ENCODE measurements at regions not wholly inside any gene's neighbourhood (a gene's known extent, or its start where the extent isn't known, plus 50 kb on each side); places are given as distances from the start of the nearest gene placed in this dataset.
"Not testable (repeated sequence)": the region's sequence is repeated elsewhere in the genome, so short reads cannot be mapped to it uniquely, and the experiment has no call there.

- DNase-seq (ENCODE audit: extremely low read depth in 1 of 11, low read depth in 9 of 11, low spot score in 4 of 11), result no peak
Measured at GRCh38 chr6:95660544-95660943, 83.2 kb downstream of the MANEA start.

GRCh38 chr6:95670011-95670463 is 92.7 kb downstream of the MANEA start:
- DNase-seq (ENCODE audit: extremely low read depth in 1 of 11, low read depth in 9 of 11, low spot score in 4 of 11), result no peak

GRCh38 chr6:95676011-95676628 is 98.8 kb downstream of the MANEA start:
- no peak for DNase-seq (ENCODE audit: extremely low read depth in 1 of 11, low read depth in 9 of 11, low spot score in 4 of 11)

GRCh38 chr6:95679981-95680380 is 102.6 kb downstream of the MANEA start:
- no peak for DNase-seq (ENCODE audit: extremely low read depth in 1 of 11, low read depth in 9 of 11, low spot score in 4 of 11)

DNA sequence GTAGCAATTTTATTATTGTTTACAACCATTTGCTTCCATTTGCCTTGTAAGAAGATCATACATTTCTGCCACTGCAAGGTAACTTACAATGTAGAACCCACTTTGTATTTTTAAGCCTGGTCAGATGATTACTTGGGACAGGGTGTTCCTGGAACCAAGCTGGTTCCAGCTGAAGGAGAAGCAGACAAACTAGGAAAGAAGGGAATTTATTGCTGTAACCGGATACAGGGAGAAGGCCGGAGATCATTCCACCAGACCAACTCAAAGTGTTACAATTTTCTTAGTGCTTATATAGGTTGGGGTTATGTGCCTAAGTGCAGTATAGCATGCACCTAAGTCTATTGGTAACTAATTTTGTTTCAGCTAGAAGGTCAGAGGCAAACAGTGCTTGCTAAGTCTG is 104.4 kb downstream of the MANEA start:
- DNase-seq (ENCODE audit: extremely low read depth in 1 of 11, low read depth in 9 of 11, low spot score in 4 of 11), result peak in 2 of 11 donors; percentile 18 to 23

DNA sequence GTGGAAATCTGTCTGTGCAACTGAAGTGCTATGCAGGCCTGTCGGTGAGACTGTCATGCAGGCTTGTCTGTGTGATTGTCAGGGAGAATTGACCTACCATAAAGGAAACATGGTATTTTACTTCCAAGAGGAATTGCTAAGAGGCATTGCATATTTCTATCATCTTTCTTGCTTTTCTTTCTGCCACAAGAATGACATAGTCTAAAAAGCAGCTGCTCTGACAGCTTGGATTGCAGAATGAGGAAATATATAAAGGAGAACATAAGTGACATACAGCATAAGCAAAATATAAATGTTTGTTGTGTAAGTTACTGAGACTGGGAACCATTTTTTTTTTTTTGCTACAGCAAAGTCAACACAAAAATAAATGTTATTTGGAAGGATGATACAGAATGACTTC is 105.1 kb downstream of the MANEA start:
- DNase-seq (ENCODE audit: extremely low read depth in 1 of 11, low read depth in 9 of 11, low spot score in 4 of 11), result no peak

DNA sequence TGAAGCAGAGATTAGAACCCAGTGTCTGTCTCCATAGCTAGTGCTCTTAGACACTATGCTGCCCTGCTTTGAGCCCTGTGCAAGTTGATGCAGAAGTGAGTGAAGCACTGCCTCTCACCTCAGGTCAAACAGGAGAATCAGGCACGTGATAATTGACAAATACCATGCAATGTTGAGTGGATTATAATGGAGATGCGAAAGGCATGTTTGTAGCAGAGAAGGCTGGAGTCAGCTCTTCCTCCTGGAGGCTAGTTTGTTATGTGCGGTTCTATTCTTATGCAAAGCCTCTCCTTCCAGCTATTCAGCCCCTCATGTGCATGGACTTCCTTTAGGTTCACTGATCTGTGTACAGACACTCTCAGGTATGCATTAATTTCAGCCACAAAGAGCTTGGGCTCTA is 108.5 kb downstream of the MANEA start:
- no peak for DNase-seq (ENCODE audit: extremely low read depth in 1 of 11, low read depth in 9 of 11, low spot score in 4 of 11)

- DNase-seq (ENCODE audit: extremely low read depth in 1 of 11, low read depth in 9 of 11, low spot score in 4 of 11), result no peak
Measured at GRCh38 chr6:95686272-95686671, 108.9 kb downstream of the MANEA start.

DNA sequence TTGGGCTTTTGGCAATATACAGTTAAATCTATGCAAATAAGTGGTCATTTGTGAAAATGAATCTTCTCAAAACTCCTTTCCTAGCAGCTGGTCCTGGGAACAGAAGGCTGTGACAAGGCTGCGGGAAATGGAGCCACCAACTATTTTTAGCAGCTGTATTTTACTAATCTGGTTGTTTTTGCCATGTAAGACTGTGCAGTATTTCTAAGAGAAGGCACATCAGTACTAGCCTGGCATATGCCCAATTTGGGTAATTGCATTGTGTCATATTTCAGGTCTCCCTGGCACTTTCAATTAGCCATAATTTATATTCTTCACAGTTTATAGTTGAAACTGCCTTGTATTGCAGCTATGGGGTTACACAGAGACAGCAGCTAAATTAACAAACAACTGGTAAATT is 109.6 kb downstream of the MANEA start:
- peak in 1 of 11 donors; percentile 3 for DNase-seq (ENCODE audit: extremely low read depth in 1 of 11, low read depth in 9 of 11, low spot score in 4 of 11)

DNA sequence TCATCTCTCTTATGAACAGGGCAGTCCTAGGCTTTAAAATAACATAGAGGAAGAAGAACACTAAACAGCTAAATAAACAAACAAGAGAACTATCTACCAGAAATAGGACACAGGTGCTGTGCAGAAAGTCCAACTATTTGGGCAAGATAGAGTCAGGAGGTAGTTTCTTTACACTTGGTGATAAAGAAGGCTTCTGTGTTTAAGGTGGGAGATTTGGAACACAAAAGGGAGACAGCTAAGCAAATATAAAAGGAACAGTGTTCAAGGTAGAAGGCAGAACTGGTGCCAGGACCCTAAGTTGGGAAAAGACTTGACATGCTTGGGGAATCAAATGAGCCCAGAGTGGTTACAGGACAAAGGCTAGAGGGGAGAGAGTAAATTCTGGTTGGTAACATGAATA is 110.5 kb downstream of the MANEA start:
- DNase-seq (ENCODE audit: extremely low read depth in 1 of 11, low read depth in 9 of 11, low spot score in 4 of 11), result no peak

DNA sequence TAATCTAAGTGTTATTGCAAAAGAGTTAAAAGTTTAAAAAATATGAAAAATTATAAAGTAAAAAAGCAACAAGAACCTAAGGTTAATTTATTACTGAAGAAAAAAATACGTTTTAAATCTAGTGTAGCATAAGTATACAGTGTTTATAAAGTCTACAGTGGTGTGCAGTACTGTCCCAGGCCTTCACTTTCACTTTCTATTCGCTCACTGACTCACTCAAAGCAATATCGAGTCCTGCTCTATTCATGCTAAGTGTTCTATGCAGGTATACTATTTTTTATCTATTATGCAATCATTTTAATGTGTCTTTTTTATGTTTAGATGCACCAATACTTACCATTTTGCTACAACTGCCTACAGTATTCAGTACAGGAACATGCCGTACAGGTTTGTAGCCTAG is 113.0 kb downstream of the MANEA start:
- DNase-seq (ENCODE audit: extremely low read depth in 1 of 11, low read depth in 9 of 11, low spot score in 4 of 11), result no peak

DNA sequence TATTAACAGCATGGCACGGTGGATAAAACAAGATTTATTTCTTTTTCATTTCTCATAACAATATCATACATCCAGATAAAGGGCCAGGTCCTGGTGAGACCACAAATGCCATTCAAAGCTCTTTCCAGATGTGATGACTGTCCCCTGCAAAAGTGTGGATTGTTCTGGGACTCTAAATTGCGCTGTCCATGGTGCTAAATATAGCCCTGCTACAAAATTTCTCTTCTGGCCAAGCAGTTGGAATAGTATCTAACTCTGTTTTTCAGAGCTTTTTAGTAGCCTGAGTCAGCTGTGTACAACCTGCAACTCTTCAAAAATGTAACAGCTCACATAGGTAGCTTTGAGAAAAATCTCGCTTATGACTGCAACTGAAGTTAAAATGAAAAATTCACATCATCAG is 115.8 kb downstream of the MANEA start:
- DNase-seq (ENCODE audit: extremely low read depth in 1 of 11, low read depth in 9 of 11, low spot score in 4 of 11), result peak; percentile 4 to 33 (median 19)

DNA sequence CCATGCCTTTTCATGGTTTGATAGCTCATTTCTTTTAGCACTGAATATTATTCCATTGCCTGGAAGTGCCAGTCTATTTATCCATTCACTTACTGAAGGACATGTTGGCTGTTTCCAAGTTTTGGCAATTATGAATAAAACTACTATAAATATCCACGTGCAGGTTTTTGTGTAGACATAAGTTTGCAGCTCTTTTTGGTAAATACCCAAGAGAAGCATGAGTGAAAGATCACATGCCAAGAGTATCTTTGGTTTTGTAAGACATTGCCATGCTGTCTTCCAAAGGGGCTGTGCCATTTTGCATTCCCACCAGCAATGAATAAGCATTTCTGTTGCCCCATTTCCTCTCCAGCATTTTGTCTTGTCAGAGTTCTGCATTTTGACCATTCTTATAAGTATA is 120.9 kb downstream of the MANEA start:
- DNase-seq (ENCODE audit: extremely low read depth in 1 of 11, low read depth in 9 of 11, low spot score in 4 of 11), result no peak

DNA sequence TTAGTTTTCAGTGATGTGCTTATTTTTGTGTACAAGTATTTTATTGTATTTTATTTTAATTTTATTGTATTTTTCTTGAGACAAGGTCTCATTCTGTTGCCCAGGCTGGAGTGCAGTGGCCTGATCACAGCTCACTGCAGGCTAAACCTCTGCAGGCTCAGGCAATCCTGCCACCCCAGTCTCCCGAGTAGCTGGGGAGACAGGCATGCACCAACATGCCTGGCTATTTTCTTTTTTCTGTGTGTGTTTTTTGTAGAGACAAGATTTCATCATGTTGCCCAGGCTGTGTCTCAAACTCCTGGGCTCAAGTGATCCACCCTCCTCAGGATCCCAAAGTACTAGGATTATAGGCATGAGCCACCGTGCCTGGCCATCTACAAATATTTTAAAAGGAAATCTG is 146.3 kb downstream of the MANEA start:
- no peak for DNase-seq (ENCODE audit: extremely low read depth in 1 of 11, low read depth in 9 of 11, low spot score in 4 of 11)

DNA sequence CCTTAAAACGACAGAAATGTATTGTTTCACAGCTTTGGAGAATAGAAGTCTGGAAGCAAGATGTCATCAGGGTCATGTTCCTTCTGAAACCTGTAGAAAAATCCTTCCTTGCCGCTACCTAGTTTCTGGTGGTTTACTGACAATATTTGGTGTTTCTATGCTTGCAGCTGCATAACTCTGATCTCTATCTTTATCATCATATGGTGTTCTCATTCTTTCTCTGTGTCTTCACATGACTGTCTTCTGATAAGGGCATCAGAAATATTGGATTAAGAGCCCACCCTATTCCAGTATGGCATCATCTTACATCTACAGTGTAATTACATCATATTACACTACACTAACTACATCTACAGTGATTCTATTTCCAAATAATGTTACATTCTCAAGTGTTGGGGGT is 148.0 kb downstream of the MANEA start:
- no peak for DNase-seq (ENCODE audit: extremely low read depth in 1 of 11, low read depth in 9 of 11, low spot score in 4 of 11)

DNA sequence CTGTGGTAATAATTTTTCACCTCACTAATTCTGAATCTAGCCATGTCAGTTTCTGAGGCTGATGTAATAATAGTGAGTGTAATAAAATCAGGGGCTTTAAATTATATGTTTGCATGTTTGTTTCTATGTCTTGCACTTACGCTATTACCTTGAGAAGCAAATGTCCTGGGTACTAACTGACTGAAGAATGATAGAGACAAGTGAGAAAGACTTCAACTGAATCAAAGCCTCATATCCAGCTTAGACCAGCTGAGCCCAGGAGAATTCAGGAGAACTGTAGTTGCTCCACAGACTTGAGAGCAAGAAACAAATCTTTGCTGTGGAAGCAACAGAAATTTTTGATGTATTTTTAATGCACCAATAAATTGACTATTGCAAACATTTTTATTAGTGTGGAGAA is 162.8 kb downstream of the MANEA start:
- DNase-seq (ENCODE audit: extremely low read depth in 1 of 11, low read depth in 9 of 11, low spot score in 4 of 11), result no peak

DNA sequence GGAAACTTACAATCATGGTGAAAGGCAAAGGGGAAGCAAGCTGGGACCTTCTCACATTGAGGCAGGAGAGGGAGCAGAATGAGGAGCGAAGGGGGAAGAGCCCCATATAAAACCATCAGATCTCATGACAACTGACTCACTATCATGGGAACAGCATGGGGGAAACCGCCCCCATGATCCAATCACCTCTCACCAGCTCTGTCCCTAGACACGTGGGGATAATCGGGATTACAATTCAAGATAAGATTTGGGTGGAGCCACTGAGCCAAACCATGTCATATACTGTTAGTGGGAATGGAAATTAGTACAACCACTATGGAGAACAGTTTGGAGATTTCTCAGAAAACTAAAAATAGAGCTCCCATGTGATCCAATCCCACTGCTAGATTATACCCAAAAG is 163.7 kb downstream of the MANEA start:
- no peak for DNase-seq (ENCODE audit: extremely low read depth in 1 of 11, low read depth in 9 of 11, low spot score in 4 of 11)

DNA sequence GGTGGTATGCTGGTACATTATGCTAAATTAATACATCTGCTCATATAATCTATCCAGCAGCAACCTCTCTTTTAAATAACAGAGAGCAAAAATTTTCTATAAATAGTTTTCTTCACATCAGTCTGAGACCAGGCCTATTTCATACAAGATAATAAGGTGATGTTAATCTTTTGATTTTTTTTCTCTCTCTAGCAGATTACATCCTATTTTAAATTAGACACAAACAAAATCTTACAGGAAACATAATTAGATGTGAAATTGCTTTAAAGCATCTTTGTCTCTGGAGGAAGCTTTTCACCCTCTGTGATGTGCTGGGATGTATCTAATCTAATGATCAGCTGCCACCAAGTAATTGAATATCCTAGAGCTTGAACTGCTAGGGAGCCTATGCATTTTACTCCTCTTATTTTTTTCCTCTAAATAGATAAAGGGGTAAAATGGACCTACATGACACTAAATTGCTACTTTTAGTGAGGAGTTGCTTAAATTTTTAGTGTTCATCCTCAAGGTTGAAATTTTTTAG is 165.5 kb downstream of the MANEA start:
- DNase-seq (ENCODE audit: extremely low read depth in 1 of 11, low read depth in 9 of 11, low spot score in 4 of 11), result no peak

DNA sequence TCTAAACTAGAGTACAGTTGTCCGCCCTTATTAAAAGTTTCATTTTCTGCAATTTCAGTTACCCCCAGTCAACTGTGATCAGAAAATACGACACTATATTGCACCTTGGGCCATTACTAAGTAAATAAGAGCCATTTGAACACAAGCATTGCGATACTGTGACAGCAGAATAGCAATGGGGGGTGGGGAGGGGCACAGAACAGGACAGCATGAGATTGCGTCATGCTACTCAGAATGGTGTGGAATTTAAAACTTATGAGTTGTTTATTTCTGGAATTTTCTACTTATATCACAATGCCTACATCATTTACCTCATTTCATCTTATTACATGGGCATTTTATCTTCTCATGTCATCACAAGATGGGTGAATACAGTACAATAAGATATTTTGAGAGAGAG is 166.3 kb downstream of the MANEA start:
- DNase-seq (ENCODE audit: extremely low read depth in 1 of 11, low read depth in 9 of 11, low spot score in 4 of 11), result no peak

- DNase-seq (ENCODE audit: extremely low read depth in 1 of 11, low read depth in 9 of 11, low spot score in 4 of 11), result not testable (repeated sequence)
Measured at GRCh38 chr6:95758236-95759069, 181.1 kb downstream of the MANEA start.

Measured in renal cortex interstitium (tissue), 11 donors.